CD4-positive, alpha-beta T cell treated with Interleukin-6 for 4 hours (primary cell): ENCODE measurements at regions not wholly inside any gene's neighbourhood (a gene's known extent, or its start where the extent isn't known, plus 50 kb on each side); places are given as distances from the start of the nearest gene placed in this dataset.
"Not testable (repeated sequence)": the region's sequence is repeated elsewhere in the genome, so short reads cannot be mapped to it uniquely, and the experiment has no call there.

Source experiments
- DNase-seq: peaks from one replicate; pipeline ENCODE4 v3.0.0-alpha.2; 2020; ENCODE audit warnings: mixed read lengths

GRCh38 chr4:77450006-77450405, 155.6 kb upstream of the CXCL13 start:
- DNase-seq, result no peak

DNA sequence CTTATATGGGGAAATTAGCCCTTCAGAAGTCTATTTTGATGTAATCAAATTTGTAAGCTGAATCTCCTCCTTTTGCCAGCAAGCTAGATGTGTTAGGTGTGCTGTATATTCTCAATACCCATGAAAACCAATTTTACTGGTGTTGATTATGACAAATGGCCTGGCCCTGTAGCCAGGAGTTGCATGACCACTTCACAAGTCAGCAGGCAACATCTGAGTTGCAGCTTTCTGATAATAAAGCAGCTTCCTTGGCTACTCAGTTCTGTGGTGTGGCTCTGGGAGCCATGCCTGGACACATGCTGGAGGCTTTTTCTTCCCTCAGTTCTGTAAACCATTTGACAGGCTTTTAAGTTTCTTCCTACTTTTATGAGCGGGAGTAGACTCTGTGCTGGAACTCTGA, 154.1 kb upstream of the CXCL13 start:
- DNase-seq, result no peak

DNA sequence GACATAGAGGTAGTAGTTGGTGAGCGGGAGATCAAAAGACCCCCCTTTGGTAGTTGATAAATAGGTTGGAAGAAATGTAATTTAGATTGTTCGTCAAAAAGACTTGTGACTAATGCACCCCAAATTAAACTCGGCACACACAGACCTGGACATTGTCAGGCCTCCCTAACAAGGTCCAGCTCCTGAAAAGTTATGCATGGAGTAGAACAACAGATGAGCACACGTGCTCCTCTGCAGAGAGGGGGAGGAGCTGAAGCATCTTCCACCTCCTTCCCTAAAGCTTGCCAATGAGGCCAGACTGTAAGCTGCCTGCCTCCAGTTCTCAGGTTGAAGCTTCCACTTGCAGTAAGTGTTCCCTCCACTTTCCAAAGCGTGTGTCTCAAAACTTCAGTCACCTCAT, 153.5 kb upstream of the CXCL13 start:
- not testable (repeated sequence) for DNase-seq

DNA sequence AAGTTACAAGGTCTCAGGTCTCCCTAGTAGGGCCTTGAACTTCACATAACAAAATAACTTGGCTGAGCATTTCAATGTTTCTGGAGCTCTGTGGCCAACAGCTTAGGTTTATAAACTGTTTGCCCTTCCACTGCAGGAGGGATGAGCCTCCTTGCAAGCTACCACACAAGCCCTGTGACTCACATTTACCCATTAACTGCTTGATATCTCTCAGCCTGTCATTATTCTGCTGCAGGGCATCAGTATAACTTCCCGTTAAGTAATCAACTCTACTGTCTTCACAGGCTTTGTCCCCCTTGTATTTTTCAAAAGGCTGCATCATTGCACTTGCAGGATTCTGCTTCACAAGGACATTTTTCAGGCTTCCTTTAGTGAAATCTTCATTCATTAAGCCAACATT, 151.7 kb upstream of the CXCL13 start:
- DNase-seq, result no peak

DNA sequence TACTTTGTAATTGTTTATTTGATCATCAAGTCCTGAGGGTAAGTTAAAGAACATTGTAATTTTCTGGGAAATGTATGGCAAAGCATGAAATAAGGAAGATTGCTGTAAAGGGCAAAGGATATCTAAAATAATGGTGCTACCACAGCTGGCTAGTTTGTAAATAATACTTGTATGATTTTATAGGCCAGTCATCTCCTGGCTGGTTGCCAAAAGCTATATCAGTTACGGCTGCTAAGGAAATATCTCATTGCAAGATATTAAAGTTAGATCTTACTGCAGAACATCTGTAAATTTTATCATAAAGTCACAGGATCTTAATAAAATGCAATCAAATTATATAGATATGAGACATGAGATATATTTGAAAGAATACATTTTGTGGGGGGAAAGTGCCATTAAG, 150.8 kb upstream of the CXCL13 start:
- no peak for DNase-seq

- not testable (repeated sequence) for DNase-seq
Observed at GRCh38 chr4:77464100-77464499, 141.5 kb upstream of the CXCL13 start.

DNA sequence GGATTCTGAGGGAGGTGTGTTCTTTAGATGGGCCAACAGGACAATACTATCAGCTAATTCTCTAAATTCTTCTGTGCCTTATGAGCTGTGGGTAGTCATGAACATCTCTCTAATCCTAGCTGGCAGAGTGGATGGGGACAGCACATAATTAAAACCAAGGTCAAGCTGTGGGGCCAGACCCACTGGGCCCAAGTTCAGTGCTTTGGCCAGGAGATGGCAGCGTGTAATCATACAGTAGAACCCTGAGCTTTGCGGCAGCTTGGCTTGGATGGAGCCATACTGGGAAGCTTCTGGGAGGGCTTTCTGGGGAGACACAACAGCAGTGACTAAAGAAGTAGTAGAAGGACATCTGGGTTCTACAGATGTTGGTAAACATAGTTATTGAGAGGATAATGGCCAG, 140.3 kb upstream of the CXCL13 start:
- no peak for DNase-seq

GRCh38 chr4:77466430-77466829, 139.2 kb upstream of the CXCL13 start:
- no peak for DNase-seq

GRCh38 chr4:77471821-77472495, 133.7 kb upstream of the CXCL13 start:
- no peak for DNase-seq

- no peak for DNase-seq
Observed at GRCh38 chr4:77473509-77473908, 132.1 kb upstream of the CXCL13 start.

- DNase-seq, result no peak
Observed at GRCh38 chr4:77481856-77482255, 123.8 kb upstream of the CXCL13 start.

- no peak for DNase-seq
Observed at GRCh38 chr4:77488882-77489281, 116.7 kb upstream of the CXCL13 start.

DNA sequence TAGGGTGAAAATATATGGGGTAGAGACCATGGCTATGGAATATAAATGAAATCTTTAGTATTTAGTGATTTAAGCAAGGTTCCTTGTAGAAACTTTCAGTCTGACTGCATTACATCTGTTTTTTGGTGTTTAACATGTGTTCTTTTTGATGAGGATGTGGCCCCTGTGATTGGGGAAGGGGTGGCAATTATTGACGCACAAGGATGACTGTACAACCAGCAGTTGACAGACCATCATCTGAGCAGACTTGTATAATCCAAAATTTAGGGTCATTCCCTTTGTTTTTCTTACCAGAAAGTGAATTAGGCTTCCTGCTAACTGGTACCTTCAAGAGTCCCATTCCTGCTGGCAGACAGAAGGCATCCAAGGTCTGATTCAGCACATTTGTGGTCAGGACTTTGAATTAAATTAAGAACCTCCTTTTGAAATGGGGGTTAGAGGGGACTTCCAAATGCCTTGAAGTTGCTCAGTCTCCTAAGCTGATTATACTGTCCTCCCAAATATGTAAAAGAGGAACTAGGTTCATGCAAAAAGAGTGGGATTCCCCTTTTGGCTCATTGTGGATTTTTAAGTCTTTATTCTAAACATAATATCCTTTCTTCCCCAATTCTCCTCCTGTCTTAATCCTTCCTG, 112.4 kb upstream of the CXCL13 start:
- DNase-seq, result no peak

DNA sequence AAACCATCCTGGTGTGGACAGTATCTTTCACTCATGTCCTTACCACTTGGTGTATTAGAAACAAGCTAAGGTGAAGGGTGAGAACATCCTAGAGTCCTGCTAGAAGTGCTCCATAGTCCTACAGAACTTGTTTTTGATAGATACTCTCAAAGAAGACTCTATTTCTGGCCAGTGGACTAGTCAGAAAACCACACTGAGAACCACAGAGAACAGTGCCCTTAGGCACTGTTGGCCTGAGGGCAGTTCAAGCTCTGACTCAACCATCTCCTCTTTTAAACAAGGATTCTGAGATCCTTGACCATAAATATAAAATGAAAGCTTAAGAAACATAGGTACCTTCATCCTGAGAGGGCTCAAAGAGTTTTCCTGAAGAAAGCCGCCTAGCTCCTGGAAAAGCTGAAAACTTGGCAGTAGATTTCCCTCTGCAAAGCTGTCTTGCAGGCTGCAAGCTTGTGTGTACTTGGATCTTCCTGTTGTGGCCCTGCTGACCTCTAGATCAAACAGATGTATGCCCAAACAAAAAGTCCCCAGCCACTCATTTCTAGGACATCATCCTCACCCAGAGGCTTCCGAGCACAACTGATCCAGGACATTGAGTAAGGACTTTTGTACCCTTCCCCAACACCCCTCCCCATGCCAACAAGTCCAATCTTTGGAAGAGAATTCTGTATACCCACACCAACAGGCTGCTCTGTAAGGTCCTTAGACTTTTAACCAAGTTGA, 111.6 kb upstream of the CXCL13 start:
- DNase-seq, result no peak

- DNase-seq, result no peak
Observed at GRCh38 chr4:77496457-77496856, 109.2 kb upstream of the CXCL13 start.

DNA sequence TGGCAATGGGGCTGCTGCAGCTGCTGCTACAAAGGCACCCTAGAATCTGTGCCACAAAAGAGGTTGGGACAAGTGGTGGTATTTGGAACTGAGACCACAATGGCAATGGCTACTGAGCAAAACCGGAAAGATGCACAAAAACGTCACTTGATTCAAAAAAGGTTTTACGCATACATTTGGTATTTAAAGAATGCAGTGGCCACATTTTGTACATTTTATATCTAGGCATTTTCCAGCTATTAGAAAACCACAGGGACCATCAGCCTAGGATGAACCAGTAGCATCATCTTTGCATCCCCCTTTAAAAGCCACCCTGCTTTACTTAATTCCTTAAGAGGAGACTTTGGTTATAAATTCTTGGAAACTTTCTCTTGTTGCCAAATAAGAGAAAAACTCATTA, 104.8 kb upstream of the CXCL13 start:
- no peak for DNase-seq

DNA sequence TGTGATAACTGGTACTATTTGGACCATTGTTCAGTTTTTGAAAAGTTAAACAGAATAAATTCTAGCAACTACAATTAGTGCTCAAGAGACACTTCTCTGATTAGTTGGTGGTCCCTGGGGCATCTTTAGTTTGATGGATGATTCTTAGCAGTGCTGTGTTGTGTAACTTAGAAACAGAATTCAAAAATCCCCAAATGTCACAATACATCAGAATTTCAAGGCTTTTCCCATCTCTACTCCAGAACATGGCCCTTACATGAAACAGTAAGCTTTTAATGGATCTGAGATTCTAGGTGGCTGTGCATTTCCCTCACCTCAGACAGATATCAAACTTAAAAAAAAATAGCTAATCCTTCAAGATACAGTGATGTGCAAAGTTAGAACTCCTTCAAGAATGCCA, 104.4 kb upstream of the CXCL13 start:
- DNase-seq, result no peak

DNA sequence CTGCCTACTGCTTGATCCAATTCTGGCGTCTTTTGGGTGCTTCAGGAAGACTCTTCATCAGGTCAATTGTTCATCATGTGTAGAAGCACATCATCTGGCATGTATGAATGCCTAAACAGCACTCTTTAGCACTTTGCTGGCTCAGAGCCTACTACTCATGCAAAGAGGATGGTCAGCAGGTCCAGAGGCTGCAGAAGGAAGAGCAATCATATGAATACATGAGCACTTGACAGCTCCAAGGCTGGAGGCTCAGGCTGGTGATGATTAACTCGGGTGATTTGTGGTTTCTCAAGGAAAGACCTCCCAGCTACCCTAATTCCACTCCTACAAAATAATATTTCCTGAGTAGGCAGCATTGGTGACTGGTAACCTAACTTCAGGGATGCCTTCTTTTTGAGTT, 103.8 kb upstream of the CXCL13 start:
- DNase-seq, result no peak

GRCh38 chr4:77504407-77504806, 101.2 kb upstream of the CXCL13 start:
- no peak for DNase-seq

DNA sequence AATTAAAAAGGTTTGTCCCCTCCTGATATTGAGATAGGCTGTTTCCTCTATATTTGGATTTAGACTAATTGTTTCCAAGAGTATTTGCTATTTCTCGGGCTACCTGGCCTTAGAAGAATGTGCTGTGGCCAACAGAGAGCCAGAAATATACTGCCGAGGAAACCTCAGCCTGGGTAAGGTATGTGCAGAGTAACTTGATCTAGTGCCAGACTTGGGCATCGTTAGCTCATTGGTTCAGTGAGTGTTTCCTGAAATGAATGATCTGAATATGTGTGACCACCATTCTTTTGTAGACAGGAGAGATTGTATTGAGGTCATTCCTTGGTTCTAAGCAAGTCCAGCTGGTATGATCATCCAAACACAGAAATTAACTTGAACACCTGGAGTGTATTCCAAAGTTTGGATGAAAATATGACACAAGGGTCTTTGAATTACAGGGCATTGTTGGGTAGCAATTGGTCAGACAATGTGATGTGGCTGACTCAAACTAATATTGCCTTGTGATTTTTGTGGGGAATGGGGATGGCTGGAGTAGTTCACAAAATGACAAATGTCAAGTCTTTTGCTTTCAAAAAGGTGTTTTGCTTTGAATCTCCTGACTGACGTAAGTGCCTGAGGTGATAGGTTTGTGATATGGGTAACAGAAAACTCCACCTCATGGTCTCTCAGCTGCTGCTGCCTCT, 100.2 kb upstream of the CXCL13 start:
- no peak for DNase-seq

DNA sequence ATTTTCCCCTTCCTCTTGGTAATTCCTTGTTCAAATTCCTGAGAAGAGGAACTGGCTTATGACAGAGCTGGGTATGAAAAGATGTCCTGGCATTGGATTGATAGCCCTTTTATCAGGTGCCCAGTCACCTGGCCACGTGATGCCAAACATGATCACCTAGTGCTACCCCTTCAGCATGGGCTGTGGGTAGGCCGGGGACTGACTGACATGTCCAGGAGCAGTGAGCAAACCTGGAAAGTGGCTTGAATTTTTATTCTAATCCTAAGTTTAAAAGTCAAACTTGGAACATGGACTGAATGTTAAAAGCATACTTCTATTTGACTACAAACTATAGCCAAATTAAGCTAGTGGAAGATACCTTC, 99.7 kb upstream of the CXCL13 start:
- no peak for DNase-seq

- no peak for DNase-seq
Observed at GRCh38 chr4:77510367-77510766, 95.3 kb upstream of the CXCL13 start.

GRCh38 chr4:77525538-77525937, 80.1 kb upstream of the CXCL13 start:
- DNase-seq, result no peak

GRCh38 chr4:77527900-77528299, 77.7 kb upstream of the CXCL13 start:
- not testable (repeated sequence) for DNase-seq
